GM12865 (cell line): ENCODE measurements at regions not wholly inside any gene's neighbourhood (a gene's known extent, or its start where the extent isn't known, plus 50 kb on each side); places are given as distances from the start of the nearest gene placed in this dataset.
"Not testable (repeated sequence)": the region's sequence is repeated elsewhere in the genome, so short reads cannot be mapped to it uniquely, and the experiment has no call there.

ENCODE experiments used
- DNase-seq: peaks from one replicate; pipeline ENCODE4 v3.0.0; 2010; ENCODE audit warnings: low read depth
- H3K4me3 ChIP-seq: 2 replicates; pipeline ENCODE4 v1.5.1; 2011; ENCODE audit warnings: mild to moderate bottlenecking, low read depth, low read length, control low read depth
- TF ChIP-seq, protein P1 (sequence below): IDR thresholded peaks from 2 replicates; pipeline ENCODE4 v1.5.1; 2011; ENCODE audit warnings: low read length, control low read depth, low read depth, inconsistent platforms; ENCODE audit not compliant: insufficient read depth; ENCODE audit errors: missing control alignments

- no peak for DNase-seq
- no peak overlapping the region for H3K4me3 ChIP-seq
- TF ChIP-seq, protein P1, sequence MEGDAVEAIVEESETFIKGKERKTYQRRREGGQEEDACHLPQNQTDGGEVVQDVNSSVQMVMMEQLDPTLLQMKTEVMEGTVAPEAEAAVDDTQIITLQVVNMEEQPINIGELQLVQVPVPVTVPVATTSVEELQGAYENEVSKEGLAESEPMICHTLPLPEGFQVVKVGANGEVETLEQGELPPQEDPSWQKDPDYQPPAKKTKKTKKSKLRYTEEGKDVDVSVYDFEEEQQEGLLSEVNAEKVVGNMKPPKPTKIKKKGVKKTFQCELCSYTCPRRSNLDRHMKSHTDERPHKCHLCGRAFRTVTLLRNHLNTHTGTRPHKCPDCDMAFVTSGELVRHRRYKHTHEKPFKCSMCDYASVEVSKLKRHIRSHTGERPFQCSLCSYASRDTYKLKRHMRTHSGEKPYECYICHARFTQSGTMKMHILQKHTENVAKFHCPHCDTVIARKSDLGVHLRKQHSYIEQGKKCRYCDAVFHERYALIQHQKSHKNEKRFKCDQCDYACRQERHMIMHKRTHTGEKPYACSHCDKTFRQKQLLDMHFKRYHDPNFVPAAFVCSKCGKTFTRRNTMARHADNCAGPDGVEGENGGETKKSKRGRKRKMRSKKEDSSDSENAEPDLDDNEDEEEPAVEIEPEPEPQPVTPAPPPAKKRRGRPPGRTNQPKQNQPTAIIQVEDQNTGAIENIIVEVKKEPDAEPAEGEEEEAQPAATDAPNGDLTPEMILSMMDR: no peak
Measured at GRCh38 chr1:229131243-229132105, 139.4 kb upstream of the RAB4A start.

GRCh38 chr1:229132106-229132443 is 138.8 kb upstream of the RAB4A start:
- TF ChIP-seq, protein P1: no peak
- DNase-seq: no peak
- H3K4me3 ChIP-seq: no peak overlapping the region

DNA sequence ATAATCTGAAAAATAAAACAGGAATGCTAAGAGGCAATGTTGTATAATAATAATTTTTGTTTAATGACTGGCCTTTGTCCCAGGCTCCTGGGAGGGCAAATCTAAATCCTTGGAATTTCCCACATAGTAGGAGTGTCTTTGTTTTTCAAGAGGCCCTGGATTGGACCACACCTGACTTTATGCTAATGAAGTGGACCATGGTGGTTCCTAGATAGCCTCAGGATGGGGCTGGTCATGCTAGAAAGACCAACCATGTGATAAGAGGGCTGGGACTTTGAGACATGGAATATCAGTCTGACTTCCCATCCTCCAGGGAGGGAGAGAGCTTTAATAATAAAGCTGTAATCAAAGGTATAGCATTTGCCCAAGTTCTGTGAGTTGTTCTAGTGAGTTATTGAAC is 138.2 kb upstream of the RAB4A start:
- no peak for DNase-seq
- H3K4me3 ChIP-seq: no peak overlapping the region
- TF ChIP-seq, protein P1: no peak

- no peak overlapping the region for H3K4me3 ChIP-seq
- TF ChIP-seq, protein P1: no peak
- no peak for DNase-seq
Measured at GRCh38 chr1:229133151-229133550, 137.8 kb upstream of the RAB4A start.

GRCh38 chr1:229133811-229134210 is 137.1 kb upstream of the RAB4A start:
- TF ChIP-seq, protein P1: no peak
- no peak for DNase-seq
- no peak overlapping the region for H3K4me3 ChIP-seq

GRCh38 chr1:229134381-229135217 is 136.3 kb upstream of the RAB4A start:
- not testable (repeated sequence) for H3K4me3 ChIP-seq

GRCh38 chr1:229135773-229136172 is 135.1 kb upstream of the RAB4A start:
- H3K4me3 ChIP-seq: no peak overlapping the region
- TF ChIP-seq, protein P1: no peak
- DNase-seq: no peak

More at GRCh38 chr1:229134381-229135217, 136.3 kb upstream of the RAB4A start:
- DNase-seq: not testable (repeated sequence)
